NCI-H146 treated with DMSO at 0.1 percent for 48 hours (cell line): ENCODE measurements at regions not wholly inside any gene's neighbourhood (a gene's known extent, or its start where the extent isn't known, plus 50 kb on each side); places are given as distances from the start of the nearest gene placed in this dataset.
"Not testable (repeated sequence)": the region's sequence is repeated elsewhere in the genome, so short reads cannot be mapped to it uniquely, and the experiment has no call there.

Experiments
- DNase-seq: peaks from one replicate; lab custom pipeline; 2025; ENCODE audit not compliant: unreplicated experiment; lab: John Stamatoyannopoulos, UW

DNA sequence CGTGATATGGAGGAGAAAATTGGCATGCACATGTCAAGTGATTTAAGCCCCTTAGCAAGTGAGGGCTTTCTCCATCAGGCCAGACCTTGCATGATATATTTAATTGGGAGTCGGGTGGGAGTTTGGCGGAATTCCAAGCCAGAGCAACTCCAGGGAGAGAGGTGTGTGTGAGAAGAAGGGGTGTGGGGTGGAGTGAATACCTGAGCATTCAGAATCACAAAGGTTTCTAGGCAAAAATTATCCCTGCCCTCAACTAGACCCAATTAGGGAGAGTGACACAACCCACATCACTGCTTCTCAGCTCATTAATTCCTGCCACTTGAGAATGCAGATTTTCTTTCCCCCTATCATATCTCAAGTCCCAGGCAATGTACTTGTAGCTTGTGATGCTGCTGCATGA, 279.7 kb upstream of the TUT7 start:
- DNase-seq: no peak

DNA sequence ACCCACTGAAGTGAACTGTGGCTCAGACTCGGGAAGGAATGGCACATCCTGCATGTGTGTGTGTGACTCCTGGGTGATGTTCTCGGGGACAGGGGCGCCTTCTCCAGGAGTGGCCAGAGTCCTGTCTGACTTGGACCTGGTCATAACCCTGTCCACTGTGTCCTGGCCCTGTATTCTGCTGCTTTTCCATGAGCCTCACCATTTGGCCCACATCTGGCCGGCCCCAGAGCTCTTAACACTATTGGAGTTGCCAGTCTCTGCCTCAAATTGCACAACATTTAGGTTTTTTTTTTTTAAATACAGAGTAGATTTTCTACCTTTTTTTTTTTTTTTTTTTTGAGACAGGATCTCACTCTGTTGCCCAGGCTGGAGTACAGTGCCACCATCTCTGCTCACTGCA, 278.3 kb upstream of the TUT7 start:
- no peak for DNase-seq

DNA sequence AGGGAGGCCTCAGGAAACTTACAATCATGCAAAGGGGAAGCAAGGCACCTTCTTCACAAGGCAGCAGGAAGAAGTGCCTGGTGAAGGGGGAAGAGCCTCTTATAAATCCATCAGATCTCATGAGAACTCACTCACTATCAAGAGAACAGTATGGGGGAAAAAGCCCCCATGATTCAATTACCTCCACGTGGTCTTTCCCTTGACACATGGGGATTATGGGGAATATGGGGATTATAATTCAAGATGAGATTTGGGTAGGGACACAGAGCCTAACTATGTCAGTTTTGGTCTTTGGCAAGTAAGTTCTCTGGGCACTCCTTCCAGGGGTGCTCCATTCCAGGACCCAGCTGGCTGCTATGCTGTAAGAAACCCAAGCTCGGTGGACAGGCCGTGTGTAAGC, 275.3 kb upstream of the TUT7 start:
- no peak for DNase-seq

DNA sequence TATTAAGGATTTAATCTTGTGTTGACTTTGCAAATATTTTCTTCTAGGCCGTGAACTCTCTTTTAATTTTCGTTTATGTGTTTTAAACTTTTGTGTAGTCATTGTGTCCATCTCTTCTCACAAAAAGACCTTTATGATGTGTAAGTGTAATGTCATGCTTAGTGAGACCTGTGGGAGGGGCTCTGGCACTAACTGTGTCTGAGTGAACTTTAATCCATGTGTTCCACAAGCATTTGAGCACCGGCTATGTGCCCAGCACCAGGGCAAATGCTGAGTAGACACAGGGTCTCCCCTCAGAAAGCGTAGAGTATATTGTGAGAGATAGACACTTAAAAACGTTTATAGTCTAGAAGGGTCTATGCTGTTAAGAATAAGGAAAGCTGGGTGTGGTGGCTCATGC, 272.6 kb upstream of the TUT7 start:
- DNase-seq: no peak

DNA sequence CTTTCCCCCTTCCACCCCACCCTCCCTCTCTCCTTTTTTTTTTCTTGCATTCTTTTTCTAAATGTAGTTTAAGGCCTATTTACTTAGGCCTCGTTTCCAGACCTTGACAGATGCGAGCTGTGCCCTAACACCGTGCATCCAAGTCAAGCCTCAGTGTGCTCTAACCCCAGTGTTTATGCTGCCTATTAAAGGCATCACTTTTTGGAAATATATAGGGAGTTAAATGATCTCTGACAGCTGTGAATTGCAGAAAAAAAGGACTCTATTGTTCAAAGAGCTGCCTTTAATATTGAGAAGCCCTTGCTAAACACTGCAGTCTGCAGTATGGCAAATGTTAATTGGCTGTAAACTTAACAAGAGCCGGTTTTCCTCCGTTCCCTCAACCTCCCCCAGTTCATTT, 270.4 kb upstream of the TUT7 start:
- no peak for DNase-seq

DNA sequence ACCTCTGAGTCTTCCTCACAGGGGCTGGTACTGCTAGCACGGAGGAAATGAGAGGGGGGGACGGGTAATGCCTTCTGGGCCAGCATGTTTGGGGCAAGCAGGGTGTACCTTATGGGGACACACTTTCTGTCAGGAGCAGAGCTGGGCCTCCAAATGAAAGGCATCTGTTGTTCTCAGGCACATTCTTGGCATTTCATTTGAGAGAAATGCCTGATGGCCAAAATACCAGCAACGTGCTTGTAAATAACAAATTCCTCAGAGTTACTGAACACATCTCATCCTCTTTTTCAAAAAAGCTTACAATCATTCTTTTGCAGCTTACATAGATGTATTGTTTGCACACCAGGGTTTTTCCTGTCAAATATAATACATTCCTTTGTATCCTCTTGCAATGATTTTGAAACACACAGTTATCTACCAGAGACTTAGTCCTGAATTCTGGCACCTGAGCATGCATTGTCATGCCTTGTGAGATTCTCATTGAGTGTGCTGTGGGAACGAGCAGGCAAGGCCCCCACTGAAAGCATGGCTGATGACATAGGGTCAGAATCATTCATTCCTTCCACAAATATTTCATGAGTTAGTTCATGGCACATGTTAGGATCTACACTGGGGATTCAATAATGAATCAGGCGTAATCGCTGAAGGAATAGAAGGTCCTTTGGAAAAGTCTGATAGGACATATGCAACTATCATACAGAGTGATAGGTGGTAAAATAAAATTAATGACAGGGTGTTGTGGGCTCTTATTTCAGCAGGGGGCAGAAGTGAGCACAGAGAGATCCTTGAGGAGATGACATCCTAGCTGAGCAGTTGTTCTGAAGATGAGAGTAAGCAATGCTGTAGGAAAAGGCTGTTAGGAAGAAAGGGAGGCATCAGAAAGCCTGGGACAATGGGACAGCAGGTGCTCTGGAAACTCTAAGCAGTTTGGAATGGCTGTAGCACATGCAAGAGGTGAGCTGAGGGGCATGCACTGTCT, 260.9 kb upstream of the TUT7 start:
- no peak for DNase-seq

DNA sequence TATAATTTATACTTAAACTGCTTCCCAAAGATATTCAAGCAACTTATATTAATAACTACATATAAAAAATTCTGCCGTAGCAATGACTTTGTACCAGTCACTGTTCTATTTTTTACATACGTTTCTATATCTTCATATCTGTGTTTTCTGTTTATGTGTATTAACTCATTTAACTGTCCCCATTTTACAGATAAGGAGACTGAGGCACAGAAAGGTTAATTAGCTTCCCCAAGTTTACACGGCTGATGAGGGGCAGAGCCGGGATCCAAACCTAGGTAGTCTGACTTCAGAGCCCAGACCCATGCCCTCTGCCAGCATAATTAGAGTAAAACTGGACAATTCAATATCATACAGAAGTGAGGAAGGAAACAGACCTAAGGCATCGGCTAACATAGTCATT, 259.7 kb upstream of the TUT7 start:
- DNase-seq: no peak

DNA sequence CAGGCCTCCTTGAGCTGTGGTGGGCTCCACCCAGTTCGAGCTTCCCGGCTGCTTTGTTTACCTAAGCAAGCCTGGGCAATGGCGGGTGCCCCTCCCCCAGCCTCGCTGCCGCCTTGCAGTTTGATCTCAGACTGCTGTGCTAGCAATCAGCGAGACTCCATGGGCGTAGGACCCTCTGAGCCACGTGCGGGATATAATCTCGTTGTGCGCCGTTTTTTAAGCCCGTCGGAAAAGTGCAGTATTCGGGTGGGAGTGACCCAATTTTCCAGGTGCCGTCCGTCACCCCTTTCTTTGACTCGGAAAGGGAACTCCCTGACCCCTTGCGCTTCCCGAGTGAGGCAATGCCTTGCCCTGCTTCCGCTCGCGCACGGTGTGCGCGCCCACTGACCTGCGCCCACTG, 257.3 kb upstream of the TUT7 start:
- DNase-seq: not testable (repeated sequence)

DNA sequence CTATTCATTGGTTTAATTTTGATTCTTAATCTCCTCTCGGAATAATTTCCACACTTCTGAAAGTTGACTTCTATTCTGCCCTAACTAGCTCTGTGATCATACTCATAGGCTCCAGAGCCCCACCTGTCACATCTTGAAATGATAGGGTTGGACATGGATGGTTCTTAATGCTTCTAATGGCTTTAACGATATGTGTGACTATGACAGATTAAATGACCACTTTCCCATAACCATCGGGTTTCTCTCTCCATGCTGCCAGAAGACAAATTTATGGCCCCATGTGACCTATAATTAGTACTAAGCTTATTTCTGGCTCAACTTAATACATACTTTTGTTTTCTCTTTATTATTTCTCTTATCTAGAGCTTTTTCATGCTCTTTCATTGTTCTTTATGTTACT, 251.1 kb upstream of the TUT7 start:
- DNase-seq: no peak

DNA sequence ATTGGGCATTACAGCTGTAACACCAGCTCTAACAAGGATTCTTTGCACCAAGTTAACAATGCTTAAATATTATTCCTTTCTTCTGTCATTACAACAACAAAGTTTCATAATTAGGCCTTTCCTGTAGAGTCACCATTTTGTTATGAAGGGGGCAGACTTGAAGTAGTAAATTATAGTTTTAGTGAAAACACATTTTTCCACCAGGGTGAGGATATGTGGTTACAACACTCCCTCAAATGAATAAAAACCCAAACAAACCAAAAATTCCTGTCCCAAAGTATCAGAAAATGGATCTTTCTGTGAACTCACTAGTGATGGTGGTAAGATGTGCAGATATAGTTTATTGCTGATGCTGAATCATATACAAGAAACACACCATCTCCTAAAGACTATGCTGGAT, 250.5 kb upstream of the TUT7 start:
- DNase-seq: no peak

DNA sequence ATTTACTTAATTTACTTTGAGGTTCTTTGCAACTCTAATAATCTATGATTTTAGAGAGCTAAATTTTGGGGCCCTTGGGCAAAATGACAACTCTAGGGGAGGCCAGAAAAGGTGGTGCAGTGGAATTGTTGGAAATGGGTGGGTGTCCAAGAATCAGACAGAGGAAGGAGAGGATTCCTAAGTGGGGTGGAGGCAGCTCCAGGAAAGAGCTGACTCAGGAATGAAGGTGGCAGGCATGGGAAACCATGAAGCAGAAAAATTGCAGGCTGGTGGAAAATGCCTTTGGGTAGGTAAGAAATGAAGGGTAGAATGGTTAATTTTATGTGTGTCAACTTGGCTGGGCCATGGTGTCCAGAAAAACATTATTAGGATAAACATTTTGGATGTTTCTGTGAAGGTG, 248.5 kb upstream of the TUT7 start:
- DNase-seq: no peak

DNA sequence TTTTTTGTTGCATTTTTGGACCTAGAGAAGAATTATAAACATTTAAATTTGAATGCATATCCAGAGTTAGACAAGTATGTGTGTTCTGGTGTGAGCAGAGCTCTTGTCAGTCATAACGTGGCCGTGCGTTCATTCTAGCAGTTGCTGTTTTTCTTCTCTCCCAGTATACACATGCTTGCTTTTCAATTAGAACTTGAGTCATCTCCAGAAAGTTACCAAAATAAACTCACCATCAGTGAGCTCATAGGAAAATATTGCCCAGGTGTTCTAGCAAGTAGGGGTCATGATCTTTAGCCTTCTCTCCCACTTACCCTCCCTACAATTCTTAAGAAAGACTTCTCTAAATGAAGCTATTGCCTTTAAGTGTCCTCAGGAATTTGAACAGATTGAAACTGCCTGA, 247.5 kb upstream of the TUT7 start:
- no peak for DNase-seq

DNA sequence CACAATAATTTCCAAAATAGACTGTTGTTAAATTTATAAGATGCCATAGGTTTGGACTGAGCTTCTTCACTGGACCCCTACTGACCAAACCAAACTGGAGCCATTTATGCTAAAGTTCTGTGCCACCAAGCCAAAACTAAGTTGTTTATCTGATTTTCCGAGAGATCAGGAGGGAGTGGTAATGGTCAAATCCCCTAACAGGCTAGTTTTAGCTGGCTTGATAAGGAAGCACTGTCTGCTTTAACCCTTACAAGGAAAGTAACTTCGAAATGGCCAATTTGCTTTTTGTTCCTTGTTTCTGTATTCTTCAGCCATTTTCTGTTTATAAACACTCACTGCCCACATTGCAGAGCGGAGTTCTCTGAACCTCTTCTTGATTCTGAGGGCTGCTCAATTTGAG, 246.8 kb upstream of the TUT7 start:
- DNase-seq: no peak

DNA sequence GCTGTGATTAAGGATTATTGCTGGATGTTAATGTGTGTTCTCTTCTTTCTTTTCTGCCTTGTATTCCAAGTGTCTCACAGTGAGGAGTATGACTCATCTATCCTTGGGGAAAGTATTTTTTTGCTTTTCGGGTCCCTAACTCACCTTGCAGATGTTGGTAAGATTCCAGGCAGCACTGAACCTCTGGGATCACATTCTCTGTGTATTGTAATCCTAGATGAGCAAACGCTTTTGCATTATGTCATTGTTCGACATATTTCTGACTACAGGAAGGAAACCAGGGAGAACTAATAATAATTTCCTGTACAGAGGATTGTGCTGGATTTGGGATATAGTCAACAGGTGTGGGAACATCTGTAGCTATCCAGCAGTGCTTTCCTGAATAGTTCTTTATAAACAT, 246.1 kb upstream of the TUT7 start:
- no peak for DNase-seq

DNA sequence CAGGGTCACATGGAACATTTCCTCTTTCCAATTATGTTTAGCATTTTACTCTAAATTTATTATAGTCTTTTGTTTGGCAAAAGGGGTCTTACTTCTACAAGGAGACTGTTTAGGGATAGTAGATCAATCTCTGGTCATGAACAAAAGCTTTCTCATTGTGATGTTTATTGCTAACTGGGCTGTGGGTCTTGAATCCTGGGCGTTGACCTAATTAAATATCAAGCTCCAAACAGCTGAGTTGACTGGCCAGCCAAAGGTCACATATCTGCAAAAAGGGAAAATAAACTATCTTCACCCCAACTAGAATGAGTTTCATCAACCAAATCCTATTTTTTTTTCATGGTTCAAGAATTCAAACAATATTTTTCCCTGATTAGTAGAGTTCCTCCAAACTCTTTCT, 245.4 kb upstream of the TUT7 start:
- no peak for DNase-seq

DNA sequence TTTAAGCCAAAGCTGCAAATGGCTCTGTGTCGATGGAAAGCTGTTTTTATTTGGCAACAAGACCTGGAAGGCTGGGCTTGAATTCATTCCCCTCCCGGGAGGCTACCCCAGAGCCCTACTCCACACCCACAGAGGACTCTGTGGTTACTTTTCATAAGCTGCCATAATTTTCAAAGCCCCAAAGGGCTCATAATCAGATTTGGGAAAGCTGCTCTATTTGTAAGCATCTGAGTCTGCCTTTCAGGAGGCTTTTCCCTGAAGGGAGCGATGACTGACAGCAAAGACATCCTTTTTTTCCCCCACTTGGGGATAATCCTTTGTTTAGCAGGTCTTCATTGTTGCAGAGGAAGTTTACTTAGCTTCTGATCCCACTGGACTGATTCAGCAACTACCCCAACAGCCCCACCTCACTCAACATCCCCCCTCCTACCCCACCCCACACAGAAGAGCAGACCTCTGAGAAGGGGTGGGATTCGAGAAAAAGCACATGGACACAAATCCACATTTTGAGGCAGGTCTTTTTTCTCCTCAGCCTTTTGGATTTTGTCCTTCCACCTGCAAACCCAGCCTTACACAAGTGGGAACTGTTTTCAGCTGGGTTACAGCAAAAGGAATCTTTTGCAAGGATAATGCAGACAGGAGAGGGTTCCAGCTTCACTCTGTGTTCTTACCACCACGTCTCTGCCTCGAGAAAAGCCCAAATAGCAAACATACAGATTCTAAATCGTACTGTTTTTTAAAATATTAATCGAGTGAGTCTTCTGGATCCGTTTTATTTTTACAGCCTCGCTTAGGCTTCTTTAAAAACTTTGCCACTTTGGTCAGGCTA, 244.4 kb upstream of the TUT7 start:
- DNase-seq: no peak

DNA sequence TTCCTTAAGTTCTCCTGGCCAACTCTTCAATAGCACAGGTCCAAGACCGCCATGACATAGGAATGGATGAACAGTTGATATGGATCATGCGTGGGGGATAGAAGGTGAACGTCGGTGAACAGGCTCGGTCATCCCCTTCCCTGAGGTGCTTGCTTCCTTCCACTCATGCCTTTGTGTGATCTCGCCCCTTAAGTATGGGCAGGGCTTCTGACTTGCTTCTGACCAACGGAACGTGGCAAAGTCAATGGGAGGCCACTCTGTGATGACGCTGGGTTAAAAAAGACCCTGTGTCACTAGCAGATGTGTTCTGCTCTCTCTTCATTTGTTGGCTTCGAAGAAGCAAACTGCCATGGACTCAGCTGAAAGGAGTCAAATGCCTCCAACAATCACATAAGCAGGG, 240.5 kb upstream of the TUT7 start:
- DNase-seq: no peak

DNA sequence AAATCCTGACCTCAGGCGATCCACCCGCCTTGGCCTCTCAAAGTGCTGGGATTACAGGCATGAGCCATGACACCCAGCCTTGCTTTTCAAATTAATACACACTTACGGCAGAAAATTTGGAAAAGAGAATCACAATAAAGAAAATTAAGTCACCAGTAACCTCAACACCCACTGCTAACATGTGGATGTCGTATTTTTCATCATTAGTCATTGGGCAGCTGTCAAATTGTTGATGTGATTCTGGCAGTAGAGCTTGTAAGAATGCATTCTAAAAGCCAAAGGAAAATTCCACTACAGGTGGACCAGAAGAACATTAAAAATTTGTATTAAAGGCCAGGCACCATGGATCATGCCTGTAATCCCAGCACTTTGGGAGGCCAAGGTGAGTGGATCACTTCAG, 237.3 kb upstream of the TUT7 start:
- no peak for DNase-seq

DNA sequence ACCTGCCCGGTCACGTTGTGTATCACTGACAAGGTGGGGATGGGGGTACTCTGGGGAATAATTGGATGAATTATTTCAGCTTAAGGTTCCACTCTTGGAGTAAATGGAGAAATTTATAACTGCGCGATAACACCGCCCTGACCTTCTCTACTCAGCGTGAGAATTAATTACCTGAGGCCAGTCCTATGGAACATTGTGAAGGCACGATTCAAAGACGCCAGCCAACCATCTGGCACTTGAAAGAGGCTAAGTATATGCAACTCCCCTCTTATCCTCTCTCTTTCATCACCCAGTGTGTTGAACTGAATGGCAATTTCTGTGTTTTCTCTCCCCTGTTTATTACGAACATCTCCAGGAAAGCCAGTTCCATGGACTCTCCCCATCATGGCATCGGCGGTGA, 235.5 kb upstream of the TUT7 start:
- no peak for DNase-seq

DNA sequence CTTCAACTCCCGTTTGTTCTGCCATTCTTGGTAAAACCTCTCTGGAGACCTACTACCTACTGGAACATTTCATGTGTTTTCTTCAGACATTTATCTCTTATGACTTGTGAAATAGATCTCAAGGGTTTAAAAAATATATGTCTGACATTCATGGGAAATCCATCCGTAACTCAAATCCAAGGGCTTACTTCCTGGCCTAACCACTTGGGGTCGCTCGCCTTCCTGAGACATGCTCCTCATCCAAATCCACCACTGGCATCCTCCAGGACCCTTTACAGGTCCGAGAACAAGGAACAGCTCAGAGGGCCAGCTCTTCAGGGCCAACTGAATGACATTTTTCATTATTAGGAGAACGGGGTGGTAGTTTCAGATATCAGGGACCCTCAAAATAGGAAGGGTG, 235.1 kb upstream of the TUT7 start:
- no peak for DNase-seq

DNA sequence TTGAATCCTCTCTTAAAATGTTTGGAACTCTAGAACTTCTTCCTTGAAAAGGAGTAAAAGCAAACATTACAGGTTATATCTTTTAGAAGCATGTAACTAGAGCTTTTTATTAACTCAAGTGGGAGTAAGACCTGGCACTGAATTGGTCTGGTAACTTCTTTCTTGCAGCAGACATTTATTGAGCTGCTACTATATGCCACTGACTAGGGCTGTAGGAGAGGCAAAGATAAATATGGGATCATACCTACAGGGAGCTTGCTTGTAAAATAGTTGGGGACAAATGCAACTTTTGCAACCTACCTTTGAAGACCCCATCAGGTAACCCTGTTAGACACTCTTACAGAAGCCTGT, 231.9 kb upstream of the TUT7 start:
- DNase-seq: no peak

DNA sequence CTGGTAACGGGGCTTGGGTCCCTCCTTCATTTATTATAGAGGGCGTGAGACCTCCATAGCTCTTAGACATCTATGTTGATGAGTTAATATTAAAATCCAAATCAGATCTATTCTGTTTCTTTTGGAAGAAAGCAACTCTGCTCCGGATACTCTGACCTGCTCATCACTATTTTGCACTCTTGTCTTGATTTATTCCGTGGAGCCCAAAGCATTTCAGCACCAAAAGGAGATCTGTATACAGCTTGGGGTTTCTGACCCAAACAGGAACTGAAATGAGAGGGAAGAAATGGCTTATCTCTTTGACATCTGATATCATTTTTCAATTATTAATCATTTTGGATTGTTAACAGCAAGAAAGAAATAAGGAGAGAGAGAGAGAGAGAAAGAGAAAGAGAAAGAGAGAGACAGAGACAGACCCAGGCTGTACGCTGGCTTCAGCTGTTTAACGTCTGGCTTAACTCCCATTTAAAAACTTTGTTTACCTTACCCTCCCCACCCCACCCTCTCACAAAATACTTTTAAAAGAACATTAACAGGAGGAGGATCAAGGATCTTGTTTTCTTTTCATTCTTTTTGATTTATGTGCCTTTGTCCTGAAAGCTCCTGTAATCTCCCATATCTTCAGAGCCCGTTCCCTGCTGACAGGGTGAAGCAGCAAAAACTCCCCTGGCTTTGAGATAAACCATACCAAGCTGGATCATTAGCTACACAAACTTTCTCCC, 231.4 kb upstream of the TUT7 start:
- no peak for DNase-seq
